22Rv1 (cell line): ENCODE measurements at regions not wholly inside any gene's neighbourhood (a gene's known extent, or its start where the extent isn't known, plus 50 kb on each side); places are given as distances from the start of the nearest gene placed in this dataset.

Experiments
- CTCF ChIP-seq: fragments of 450-650 bp; IDR thresholded peaks from 2 replicates; pipeline ENCODE4 v1.5.1; 2017; ENCODE audit warnings: mild to moderate bottlenecking
- ZFX ChIP-seq: fragments of 450-650 bp; IDR thresholded peaks from 2 replicates; pipeline ENCODE4 v1.6.1; 2017; ENCODE audit warnings: antibody characterized with exemption, borderline replicate concordance

DNA sequence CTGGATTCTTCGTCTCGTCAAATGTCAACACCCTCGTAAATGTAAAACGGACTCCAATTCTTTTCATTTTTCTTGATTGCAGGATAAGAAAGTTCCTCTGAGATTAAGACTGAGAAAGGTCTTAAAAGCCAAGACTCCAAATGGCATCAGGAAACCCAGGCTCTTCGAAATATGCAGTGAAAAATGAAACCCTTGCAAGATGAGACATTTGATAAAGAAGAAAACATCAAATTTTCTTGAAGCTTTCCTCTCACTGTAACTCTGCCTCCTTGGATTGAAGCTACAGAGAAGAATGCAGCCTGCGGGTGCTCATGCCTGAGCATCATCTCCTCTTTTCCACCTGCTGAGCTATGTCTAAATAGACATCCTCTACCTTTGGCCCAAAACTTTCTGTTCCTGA lies 342.4 kb upstream of the THBS1 start:
- TF ChIP-seq CTCF (no peak), ZFX (no peak)
